ENCODE measurements at regions not wholly inside any gene's neighbourhood (a gene's known extent, or its start where the extent isn't known, plus 50 kb on each side); places are given as distances from the start of the nearest gene placed in this dataset.

- peak; percentile 33 for DNase-seq
Measured at GRCh38 chr5:61916621-61917620, 389.1 kb upstream of the KIF2A start.

GRCh38 chr5:61918611-61919010 is 387.4 kb upstream of the KIF2A start:
- DNase-seq, result no peak

DNA sequence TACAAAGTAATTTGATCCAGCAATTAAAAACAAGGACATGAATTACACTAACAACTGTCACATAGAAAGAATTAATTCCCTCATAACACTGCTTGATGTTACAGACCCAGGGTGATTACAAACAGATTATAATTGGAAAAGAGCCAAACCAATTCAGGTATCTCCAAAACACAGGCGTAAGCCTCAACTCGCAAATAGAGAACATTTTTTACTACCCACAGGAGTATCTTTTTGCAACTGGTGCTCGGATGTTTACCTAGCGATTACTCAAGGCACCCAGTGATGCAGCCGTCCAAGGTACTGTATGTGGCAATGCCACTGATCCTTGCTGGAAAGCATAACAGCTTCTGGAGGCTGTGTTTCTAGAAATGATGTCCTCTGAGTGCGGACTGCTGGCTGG is 386.1 kb upstream of the KIF2A start:
- no peak for DNase-seq

DNA sequence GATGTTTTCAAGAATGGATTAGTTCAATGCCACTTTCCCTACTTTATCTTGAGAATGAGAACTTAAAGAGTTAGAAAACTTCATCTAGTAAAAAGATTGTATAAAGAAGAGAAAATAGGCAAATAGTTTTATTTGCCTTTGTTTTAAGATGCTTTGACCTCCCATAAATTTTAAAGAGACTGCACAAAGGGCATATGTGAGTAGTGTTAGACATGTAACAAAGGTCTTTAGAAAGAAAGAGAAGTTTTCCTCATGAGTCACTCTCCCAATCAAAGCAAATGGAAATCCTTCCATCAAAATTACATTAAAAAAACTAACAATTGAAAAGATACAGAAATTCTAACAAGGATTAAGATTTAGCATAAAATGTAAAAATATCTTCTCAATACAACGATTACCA is 381.8 kb upstream of the KIF2A start:
- DNase-seq, result no peak

DNA sequence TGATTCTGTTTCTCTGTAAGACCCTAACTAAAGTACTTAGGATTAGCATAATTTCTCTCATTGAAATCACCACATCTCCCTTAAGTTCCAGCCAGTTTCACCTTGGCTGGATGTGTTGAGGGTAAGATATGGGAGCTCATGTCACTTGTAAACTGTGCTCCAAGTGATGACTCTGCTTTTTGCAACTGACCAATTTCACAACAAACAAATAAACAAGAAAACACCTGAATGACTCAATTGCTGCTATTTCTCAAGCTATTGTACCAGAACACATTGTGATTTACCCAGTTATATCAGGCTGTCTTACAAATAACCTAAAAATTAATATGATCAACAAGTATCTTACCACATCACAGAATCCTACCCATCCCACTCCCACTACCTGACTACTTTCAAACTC is 379.1 kb upstream of the KIF2A start:
- no peak for DNase-seq

DNA sequence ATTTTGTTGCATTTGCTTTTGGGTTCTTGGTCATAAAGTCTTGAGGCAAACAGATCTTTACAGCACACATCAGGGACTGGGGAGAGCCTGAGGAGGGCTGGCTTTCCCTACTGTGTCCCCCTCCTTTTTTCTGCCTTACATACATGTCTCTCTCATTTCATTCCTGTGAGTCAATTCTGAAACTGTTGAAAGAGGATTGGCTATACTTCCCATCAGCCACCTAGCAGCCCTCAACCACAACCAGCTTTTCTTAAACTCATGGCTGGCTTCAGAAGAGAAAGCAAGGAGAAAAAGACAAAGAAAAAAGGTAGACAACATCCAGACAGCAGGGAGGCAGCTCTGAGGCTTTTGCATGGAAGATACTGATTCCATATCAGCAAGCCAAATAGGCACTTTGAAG is 374.8 kb upstream of the KIF2A start:
- DNase-seq, result no peak

DNA sequence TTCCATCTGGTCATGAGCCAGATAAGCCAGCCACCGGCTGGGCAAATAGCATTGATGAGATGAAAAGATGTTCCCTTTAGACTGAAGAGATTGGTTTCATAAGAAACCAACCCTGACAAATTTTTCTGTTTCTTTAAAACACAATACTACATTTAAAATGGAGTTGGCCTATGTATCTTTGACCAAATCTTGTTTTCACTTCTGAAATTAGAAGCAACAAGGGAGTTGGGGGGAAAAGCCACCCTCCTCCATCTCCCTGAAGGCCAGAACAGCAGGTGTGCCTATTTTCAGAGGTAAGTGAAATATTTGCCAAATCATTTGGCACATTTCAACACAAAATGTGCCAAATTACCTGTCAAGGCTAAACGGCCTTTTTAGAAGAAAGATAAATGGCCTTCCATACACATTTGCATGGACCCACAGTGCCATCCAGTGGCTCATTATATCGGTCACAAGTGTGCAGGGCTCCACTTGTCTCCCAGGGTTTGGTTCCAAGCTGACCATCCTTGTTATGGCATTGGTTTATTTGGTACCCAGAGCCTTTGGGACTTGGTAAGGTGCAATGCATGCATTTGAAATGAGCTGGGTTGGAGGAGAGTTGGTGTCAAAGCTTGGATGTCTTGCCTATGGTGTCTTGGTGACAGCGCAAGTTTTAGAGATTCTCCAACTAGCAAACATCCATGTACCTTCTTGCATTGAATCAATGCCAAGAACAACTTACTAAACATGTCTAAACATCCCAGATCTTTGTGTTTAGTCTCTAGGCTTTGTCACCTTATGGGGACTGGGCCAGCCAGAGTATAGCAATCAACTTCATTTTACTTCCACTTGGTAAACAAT is 372.0 kb upstream of the KIF2A start:
- peak; percentile 83 for DNase-seq

DNA sequence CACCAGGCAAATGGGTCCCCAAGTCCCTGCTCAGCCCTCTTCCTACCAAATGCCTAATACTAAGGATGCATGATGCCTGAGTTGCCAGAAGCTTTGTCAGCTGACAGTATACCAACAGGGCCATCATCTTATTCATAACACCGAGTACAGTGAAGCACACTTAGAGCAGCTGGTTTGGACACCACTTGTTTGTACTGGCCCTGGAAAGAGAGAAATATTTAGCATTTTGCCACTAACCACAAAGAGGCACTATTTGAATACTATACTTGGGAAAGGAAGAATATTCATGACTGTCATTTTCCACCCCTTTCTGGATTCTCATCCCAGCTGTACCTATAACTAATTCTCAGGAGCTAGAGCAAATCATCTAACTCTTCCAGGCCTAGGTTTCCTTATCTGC is 364.4 kb upstream of the KIF2A start:
- no peak for DNase-seq

DNA sequence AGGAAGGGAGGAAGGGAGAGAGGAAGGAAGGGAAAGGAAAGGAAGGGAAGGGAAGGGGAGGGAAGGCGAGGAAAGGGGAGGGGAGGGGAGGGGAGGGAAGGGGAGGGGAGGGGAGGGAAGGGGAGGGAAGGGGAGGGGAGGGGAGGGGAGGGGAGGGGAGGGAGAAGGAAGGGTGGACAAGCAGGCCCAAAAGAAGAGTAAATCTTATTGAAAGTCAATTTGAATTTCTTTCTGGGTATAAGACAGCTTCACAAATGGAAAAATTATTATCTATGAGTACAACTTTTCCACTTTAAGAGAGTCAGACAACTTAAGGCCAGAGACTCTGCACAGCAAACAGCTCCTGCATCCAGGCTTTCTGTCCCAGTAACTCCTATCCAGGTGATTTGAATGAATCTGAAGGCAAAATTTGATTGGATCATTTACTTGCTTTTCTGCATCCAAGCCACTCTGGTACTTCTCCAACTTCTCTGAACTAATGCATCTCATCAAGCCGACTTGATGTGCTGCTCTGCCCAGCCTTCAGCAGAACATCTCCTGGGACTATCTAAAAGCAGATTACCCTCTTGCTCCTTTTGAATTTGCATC is 363.4 kb upstream of the KIF2A start:
- no peak for DNase-seq

DNA sequence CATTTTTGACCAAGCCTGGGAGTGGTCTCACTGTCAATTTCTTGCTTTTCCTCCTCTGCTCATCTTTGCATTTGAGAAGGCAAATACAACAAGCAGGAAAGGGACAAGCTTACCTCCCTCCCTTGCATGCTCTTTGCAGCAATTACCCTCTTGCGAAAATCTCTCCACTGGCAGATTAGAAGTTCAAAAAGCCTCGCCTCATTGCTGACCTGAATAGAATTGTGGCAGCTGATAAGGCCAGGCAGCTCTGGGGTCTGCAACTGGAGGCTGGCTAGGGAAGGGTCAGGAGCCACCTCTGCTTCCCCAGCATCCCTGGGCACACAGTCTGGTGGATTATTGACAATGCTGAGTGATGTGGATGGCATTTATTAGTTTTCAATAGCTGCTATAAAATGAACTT is 362.3 kb upstream of the KIF2A start:
- DNase-seq, result no peak

GRCh38 chr5:61948151-61948550 is 357.9 kb upstream of the KIF2A start:
- no peak for DNase-seq

GRCh38 chr5:61949054-61949678 is 356.8 kb upstream of the KIF2A start:
- DNase-seq, result no peak

DNA sequence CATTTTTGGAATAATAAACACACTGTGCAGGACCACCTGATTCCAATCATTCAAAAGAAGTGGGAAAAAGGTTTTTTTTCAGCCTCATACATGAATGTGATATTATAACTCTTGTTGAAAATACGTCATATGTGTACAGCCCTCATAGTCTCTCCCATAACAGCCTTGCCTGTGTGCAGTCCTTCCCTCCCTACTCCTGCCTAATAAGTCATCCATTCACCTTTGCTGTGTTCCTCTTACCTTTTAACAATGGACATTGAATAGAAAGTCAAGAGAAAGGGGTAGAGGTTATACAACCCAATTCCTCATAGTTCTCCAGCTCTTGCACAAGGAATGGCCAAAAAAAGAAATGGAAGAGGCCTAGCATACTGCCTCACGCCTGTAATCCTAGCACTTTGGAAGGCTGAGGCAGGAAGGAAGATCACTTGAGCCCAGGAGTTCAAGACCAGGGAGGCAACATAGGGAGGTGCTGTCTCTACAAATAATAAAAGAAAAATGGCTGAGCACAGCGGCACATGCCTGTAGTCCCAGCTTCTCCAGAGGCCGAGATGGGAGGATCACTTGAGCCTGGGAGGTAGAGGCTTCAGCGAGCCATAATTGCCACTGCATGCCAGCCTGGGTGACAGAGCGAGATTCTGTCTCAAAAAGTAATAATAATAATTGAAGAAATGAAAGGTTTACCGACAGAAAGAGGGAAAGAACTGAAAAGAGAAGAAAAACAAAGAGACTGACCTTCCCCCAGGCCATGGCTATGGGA is 356.1 kb upstream of the KIF2A start:
- DNase-seq, result no peak

DNA sequence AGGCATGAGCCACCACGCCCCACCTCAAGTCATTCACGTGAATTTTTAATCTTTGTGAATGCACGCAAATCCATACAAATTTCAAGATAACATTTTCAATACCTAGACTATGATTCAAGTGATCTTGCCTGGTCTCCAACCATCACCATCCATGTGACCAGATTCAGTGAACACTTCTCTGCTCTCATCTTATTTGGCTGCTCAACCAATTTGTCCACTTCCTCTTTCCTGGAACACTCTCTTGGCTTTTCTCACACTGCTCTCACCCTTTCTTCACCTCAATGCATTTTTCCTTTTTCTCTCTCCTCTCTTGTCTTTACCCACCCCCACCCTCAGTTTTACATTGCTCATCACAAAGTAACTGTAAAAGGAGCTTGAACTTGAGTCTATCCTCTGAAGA is 354.7 kb upstream of the KIF2A start:
- no peak for DNase-seq

DNA sequence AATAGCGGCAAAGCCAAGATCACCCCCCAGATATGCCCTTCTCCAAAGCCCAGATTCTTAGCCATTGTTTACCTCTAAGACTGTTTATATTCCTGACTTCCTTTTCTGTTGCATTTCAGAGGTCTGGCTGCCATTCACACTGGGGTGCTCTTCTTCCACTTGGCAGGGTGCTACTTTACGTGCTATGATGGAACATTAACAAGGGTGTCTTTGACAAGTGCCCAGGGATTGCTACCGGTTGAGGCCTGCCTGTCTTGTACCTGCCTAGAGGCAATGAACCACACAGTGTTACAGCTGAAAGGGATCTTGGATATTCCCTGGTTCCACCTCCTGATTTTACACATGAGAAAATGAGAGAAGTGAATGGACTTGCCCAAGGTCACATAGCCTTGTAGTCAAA is 352.1 kb upstream of the KIF2A start:
- DNase-seq, result no peak

DNA sequence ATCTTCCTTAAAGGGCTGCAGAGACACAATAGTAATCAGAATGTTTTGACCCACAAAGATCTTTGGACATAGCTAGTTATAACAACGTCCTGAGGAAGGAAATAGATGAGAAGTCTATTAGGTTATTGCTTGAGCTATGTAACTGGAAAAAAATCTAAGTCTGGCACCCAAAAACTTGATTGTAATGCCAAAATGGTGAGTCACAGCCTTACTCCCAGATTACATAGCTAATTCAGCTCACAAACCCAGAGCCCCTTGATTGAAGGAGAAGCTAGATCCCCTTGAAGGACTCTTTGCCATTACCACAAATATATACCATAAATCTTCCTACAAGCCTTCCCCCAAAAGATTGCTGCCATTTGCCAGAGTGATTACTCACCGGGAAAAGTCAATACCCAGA is 341.8 kb upstream of the KIF2A start:
- no peak for DNase-seq

DNA sequence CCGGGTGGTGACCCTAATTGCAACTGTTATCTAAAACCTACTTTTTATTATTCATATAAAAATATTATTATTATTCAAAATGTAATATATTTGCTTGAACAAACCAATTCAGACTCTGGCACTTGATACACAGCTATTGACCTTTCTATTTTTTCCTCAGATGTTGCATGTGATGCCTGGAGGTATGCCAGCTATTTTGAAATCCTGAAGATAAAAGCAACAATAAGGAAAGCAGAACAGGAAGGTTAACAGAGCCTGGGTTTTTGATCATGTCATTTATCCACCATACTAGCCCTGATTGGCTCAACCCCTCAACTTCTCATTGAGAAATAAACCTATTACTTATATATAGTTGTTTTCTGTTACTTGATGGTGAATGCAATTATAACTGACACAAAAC is 340.9 kb upstream of the KIF2A start:
- peak; percentile 17 for DNase-seq

DNA sequence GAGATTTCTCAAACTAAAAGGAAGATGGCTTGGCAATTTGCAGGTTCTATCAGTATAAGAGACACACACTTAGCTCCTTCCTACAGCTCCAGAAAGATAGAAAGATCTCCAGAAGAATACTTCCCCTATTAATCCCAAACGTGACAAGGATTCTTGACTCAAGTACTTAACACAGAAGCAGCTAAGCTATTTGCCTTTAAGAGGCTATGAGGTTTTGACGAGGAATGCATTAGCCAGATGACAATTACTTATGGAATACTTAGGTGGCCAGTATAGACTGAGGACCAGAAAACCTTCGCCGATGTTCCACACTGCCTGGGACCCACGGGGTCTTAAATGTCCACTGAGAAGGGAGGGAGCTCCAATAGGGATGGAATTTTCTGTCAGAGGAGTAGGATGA is 340.5 kb upstream of the KIF2A start:
- no peak for DNase-seq

DNA sequence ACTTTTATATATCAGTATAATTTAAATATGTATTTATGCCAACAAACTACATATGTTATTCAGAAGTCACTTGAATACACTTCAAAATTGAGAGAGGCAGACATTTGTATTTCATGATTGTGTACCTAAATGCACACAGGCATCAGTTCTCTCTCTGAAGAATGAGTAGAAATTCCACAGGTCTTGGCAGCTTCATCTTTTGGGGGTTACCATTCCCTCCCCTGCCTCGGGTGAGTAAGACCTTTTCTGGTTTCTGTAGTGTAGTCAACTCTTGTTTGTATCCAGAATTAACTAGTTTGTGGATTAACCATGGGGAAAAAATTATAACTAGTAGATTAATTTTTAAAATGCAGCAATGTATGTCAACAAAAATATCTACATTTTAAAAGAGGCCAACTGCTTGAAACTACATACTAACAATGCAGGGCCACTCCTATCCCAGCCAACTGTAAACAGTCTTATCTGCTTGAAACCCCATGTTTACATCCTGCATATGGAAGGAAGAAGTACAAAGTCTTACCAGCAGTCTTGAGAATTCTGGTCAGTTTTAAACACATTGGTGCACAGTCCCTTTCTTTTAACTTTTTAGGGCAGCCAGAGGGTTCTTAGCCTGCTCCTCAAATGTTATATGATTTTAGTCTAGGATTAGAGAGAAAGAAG is 339.6 kb upstream of the KIF2A start:
- peak; percentile 21 for DNase-seq

DNA sequence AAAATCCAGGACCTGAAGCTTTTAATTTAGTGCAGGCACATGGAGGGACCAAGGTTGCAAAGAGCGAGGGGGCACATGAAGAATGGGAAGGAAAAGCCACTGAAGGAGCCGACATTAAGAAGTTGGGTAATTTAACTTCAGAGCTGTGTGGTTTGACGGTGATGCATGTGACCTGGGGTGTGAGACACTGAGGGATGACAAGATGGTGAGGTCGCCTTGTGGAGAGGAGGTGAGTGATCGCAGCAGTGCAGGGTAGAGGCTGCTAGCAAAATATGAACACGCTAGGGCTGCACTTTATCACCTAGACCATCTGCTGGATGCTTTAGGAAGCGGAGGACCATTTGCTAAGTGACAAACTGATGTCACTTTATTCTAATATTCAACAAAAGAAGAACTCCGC is 339.0 kb upstream of the KIF2A start:
- no peak for DNase-seq

DNA sequence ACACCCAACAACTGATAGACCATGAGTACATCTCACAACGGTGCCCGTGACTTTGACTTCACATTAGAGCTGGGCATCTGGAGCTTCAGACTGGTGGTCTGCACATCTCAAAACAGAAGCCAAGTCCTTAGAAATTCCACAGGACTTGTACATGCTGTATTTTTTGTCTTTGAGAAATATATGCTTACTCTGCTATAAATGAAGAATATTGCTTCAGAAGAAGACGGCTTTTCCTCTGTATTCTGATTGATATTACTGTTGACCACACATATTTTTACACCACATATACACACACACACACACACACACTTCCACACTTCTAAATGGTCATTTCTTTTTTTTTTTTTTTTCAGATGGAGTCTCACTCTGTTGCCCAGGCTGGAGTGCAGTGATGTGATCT is 338.3 kb upstream of the KIF2A start:
- DNase-seq, result no peak

DNA sequence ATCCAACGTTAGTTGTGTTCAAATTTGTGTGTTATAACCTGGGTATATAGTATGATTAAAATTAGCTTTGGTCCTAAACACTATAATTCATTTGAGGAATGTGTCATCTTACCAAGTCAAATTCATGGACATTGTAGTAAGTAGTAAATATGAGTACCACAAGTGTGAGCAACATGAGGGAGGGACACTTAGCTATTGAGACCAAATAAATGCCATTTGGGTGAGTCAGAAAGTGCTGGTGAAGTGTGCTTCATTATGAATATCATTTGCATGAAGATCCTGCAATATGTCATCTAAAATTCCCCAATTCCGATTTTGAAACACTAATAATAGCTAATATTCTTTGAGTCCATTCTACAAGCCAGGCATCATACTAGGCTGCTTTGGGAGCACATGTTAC is 336.7 kb upstream of the KIF2A start:
- DNase-seq, result no peak

Data from hematopoietic multipotent progenitor cell treated with erythropoietin and hydrocortisone succinate and interleukin-3 and kit ligand, for 4 days (in vitro differentiated cells).